ENCODE measurements at regions not wholly inside any gene's neighbourhood (a gene's known extent, or its start where the extent isn't known, plus 50 kb on each side); places are given as distances from the start of the nearest gene placed in this dataset.
"Not testable (repeated sequence)": the region's sequence is repeated elsewhere in the genome, so short reads cannot be mapped to it uniquely, and the experiment has no call there.

- H3K36me3 Mint-ChIP-seq (ENCODE audit: insufficient read depth): peaks cover 2% of the 10 kb centered on the region
- no peaks in the 10 kb centered on the region for H3K9me3 Mint-ChIP-seq
- H3K27me3 Mint-ChIP-seq: peaks cover 51% of the 10 kb centered on the region
- ATAC-seq (replicated peaks; ENCODE audit: extremely low read depth, poor library complexity, severe bottlenecking): no peak
- no peaks in the 10 kb centered on the region for H3K4me1 Mint-ChIP-seq
- H3K27ac Mint-ChIP-seq (ENCODE audit: low read depth): no peak overlapping the region
- DNase-seq (ENCODE audit: low spot score in 2 of 2): no peak
- no peak overlapping the region for H3K4me3 Mint-ChIP-seq
These were observed 88.7 kb downstream of the POLR2M start for GRCh38 chr15:57795261-57795660.

DNA sequence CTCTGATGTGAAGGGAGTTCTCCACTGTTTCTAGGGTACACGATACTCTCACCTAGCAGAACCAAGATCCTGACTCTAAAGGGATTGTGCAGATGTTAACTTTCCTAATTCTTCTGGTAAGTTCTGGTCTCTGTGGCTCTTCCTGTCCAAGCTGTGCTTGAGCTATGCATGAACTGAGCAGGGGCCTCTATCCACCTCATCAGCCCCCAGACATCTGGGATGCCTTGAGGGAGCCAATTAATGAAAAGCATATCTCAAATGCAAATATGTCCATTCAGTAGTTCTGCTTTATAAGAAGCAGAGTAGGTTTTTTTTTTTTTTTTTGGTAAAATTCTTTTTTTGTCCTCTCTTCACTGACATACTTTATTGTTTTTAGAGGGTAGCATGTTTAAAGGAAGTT lies 89.6 kb downstream of the POLR2M start:
- no peak overlapping the region for H3K27ac Mint-ChIP-seq (ENCODE audit: low read depth)
- no peak overlapping the region for H3K4me3 Mint-ChIP-seq
- no peaks in the 10 kb centered on the region for H3K9me3 Mint-ChIP-seq
- H3K4me1 Mint-ChIP-seq: no peaks in the 10 kb centered on the region
- peaks cover 2% of the 10 kb centered on the region for H3K36me3 Mint-ChIP-seq (ENCODE audit: insufficient read depth)
- ATAC-seq (replicated peaks; ENCODE audit: extremely low read depth, poor library complexity, severe bottlenecking) (no peak), DNase-seq (ENCODE audit: low spot score in 2 of 2) (no peak)
- H3K27me3 Mint-ChIP-seq: peaks cover 50% of the 10 kb centered on the region

DNA sequence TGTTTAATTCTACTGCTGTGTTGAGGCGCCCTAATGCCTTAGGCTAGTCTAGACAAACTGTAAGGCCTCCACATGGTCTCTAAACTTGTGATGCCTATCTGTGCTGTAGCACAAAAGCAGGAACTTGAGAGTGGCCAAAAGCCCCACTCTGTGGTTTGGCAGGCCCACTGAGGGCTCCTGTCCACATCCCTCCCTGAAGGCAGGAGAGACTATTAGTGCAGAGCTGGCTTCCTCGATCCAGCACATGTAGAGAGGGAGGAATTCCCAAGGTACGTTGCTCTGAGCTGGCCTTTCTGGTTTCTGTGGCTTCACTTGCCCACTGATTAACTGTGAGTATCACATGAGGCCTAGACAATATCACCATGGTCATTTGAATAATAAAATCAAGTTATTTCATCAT lies 90.6 kb downstream of the POLR2M start:
- ATAC-seq (replicated peaks; ENCODE audit: extremely low read depth, poor library complexity, severe bottlenecking): no peak
- Mint-ChIP-seq H3K36me3 (ENCODE audit: insufficient read depth) (peaks cover 2% of the 10 kb centered on the region), H3K9me3 (no peaks in the 10 kb centered on the region), H3K27ac (ENCODE audit: low read depth) (no peak overlapping the region), H3K4me3 (no peak overlapping the region), H3K4me1 (no peaks in the 10 kb centered on the region), H3K27me3 (peaks cover 51% of the 10 kb centered on the region)
- DNase-seq (ENCODE audit: low spot score in 2 of 2): no peak

DNA sequence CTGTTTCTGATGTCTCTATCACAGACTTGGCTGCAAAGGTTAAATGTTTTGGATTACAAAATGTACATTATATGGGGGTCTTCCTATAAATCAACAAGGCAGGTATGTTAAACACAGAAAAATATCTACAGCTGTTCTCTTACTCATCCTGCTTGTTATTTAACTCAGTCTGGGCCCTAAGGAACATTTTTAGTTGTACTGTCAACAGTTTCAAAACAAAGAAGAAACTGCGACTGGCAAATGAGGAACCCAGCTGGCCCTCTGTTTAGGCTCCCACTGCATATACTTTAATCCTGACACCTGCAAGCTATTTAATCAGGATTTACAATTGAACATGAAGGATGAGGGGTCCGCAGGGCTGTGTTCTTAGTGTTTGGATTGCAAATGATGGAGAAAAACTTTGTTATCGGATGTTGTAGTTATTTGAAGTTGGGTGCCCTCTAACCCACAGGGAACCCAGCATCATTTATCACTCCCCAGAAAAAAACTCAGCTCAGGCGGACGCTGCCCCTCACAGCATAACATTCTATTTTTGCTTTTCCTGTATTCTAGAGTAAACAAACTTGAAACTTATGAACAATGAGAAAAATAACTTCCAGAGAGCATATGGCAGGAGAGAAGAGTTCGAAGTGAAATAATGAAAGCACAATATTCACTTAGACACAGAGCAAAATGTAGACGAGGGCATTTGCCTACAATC lies 91.2 kb downstream of the POLR2M start:
- H3K27me3 Mint-ChIP-seq: peaks cover 47% of the 10 kb centered on the region
- no peak for ATAC-seq (replicated peaks; ENCODE audit: extremely low read depth, poor library complexity, severe bottlenecking)
- H3K4me3 Mint-ChIP-seq: no peak overlapping the region
- H3K4me1 Mint-ChIP-seq: no peaks in the 10 kb centered on the region
- H3K36me3 Mint-ChIP-seq (ENCODE audit: insufficient read depth): no peaks in the 10 kb centered on the region
- no peak overlapping the region for H3K27ac Mint-ChIP-seq (ENCODE audit: low read depth)
- no peaks in the 10 kb centered on the region for H3K9me3 Mint-ChIP-seq
- no peak for DNase-seq (ENCODE audit: low spot score in 2 of 2)

GRCh38 chr15:57806003-57806402 lies 99.5 kb downstream of the POLR2M start:
- Mint-ChIP-seq H3K4me3 (no peak overlapping the region), H3K36me3 (ENCODE audit: insufficient read depth) (no peaks in the 10 kb centered on the region), H3K27me3 (peaks cover 27% of the 10 kb centered on the region), H3K4me1 (no peaks in the 10 kb centered on the region), H3K9me3 (no peaks in the 10 kb centered on the region), H3K27ac (ENCODE audit: low read depth) (no peak overlapping the region)
- no peak for ATAC-seq (replicated peaks; ENCODE audit: extremely low read depth, poor library complexity, severe bottlenecking)
- no peak for DNase-seq (ENCODE audit: low spot score in 2 of 2)

GRCh38 chr15:57809285-57809684 lies 102.8 kb downstream of the POLR2M start:
- not testable (repeated sequence) for H3K9me3 Mint-ChIP-seq; H3K36me3 Mint-ChIP-seq (ENCODE audit: insufficient read depth); H3K4me1 Mint-ChIP-seq; H3K4me3 Mint-ChIP-seq; DNase-seq (ENCODE audit: low spot score in 2 of 2); H3K27ac Mint-ChIP-seq (ENCODE audit: low read depth); ATAC-seq (replicated peaks; ENCODE audit: extremely low read depth, poor library complexity, severe bottlenecking)
- H3K27me3 Mint-ChIP-seq: peaks cover 55% of the 10 kb centered on the region

DNA sequence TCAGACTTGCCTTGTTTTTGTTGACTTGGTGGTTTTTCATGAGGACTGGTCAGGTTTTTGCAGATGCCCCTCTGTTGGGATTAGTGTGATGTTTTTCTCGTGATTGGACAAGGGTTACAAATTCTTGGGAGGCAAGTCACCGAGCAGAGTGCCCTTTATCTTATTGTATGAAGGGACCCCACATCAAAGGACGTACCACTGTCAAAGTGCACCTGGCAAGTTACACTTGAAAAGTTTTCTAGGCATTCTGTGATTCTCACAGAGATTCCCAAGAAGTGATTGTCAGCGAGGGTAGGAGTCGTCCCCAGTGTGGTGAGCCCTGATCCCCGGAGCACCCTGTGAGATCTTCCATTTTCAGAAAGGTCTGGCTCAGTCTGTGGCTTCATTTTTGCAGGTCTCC lies 110.1 kb downstream of the POLR2M start:
- no peak for ATAC-seq (replicated peaks; ENCODE audit: extremely low read depth, poor library complexity, severe bottlenecking)
- no peaks in the 10 kb centered on the region for H3K36me3 Mint-ChIP-seq (ENCODE audit: insufficient read depth)
- peaks cover 78% of the 10 kb centered on the region for H3K27me3 Mint-ChIP-seq
- no peaks in the 10 kb centered on the region for H3K9me3 Mint-ChIP-seq
- H3K27ac Mint-ChIP-seq (ENCODE audit: low read depth): no peak overlapping the region
- DNase-seq (ENCODE audit: low spot score in 2 of 2): no peak
- H3K4me1 Mint-ChIP-seq: no peaks in the 10 kb centered on the region
- H3K4me3 Mint-ChIP-seq: no peak overlapping the region

DNA sequence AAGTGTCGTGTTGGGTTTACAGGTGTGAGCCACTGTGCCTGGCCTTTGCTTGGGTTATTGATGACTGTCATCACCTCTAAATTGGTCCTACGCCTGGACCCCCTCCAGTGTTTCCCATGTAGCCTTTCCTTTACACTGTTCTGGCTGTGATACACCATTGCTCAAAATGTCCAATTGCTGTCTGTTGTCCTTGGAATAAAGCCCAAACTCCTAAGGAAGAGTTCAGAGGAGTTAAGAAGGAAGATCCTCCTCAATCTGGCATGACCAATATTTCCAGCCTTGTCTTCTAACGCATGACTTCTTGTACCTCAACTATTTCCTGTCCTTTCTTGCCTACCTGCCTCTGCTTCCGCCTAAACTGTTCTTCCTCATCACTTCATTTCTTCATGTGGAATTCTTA lies 113.1 kb downstream of the POLR2M start:
- Mint-ChIP-seq H3K36me3 (ENCODE audit: insufficient read depth) (no peaks in the 10 kb centered on the region), H3K4me1 (no peaks in the 10 kb centered on the region), H3K27me3 (peaks cover 67% of the 10 kb centered on the region), H3K27ac (ENCODE audit: low read depth) (no peak overlapping the region), H3K9me3 (no peaks in the 10 kb centered on the region), H3K4me3 (no peak overlapping the region)
- ATAC-seq (replicated peaks; ENCODE audit: extremely low read depth, poor library complexity, severe bottlenecking) (no peak), DNase-seq (ENCODE audit: low spot score in 2 of 2) (no peak)

- H3K4me3 Mint-ChIP-seq: no peak overlapping the region
- H3K27ac Mint-ChIP-seq (ENCODE audit: low read depth): no peak overlapping the region
- H3K36me3 Mint-ChIP-seq (ENCODE audit: insufficient read depth): no peaks in the 10 kb centered on the region
- peaks cover 66% of the 10 kb centered on the region for H3K27me3 Mint-ChIP-seq
- no peak for DNase-seq (ENCODE audit: low spot score in 2 of 2)
- H3K9me3 Mint-ChIP-seq: no peaks in the 10 kb centered on the region
- no peaks in the 10 kb centered on the region for H3K4me1 Mint-ChIP-seq
- ATAC-seq (replicated peaks; ENCODE audit: extremely low read depth, poor library complexity, severe bottlenecking): no peak
These were observed 113.6 kb downstream of the POLR2M start for GRCh38 chr15:57820119-57820518.

DNA sequence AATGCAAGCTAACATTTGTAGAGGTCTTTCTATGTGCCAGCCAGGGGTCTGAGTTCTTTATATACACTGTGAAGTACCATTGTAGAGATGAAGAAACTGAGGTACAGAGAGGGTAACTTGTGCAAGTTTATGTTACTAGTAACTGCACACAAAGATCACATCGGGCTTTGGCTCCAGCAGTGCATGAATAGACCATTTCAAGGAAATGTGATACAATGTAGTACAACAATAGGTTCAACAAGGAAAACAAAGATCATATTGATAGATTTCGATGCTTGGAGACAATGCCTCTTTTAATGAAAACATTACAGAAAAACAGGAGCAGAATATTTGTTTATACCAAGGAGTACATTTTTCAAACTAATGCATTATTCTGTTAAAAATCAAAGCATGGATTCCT lies 115.3 kb downstream of the POLR2M start:
- DNase-seq (ENCODE audit: low spot score in 2 of 2) (no peak), ATAC-seq (replicated peaks; ENCODE audit: extremely low read depth, poor library complexity, severe bottlenecking) (no peak)
- H3K4me1 Mint-ChIP-seq: no peaks in the 10 kb centered on the region
- H3K27ac Mint-ChIP-seq (ENCODE audit: low read depth): no peak overlapping the region
- no peak overlapping the region for H3K4me3 Mint-ChIP-seq
- H3K36me3 Mint-ChIP-seq (ENCODE audit: insufficient read depth): no peaks in the 10 kb centered on the region
- no peaks in the 10 kb centered on the region for H3K9me3 Mint-ChIP-seq
- H3K27me3 Mint-ChIP-seq: peaks cover 68% of the 10 kb centered on the region

DNA sequence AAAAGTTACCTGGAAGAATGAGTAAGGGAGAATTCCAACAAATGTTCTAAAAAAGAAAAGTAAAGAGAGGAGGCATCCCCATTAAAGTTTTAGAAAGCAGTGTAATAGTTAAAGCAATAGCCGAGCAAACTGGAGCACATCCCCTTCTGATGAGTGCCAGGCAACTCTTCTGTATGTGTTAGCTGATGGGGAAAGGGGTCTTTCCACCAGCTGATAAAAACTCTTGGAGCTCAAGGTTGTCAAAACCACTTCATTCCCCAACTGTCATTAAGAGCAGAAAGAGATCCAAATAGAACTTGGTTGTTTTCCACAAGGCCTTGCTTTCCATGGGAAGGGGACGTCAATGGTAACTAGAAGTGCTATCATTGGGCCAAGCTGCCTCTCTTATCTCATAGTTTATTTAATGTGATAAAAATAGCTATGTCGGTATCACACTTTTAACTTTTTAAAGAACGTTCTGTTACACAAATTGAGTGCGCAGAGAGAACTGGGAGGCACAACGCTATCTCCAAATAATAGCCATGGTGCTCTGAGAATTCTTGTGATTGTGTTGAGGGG lies 116.9 kb downstream of the POLR2M start:
- H3K4me3 Mint-ChIP-seq: no peak overlapping the region
- no peaks in the 10 kb centered on the region for H3K4me1 Mint-ChIP-seq
- peaks cover 70% of the 10 kb centered on the region for H3K27me3 Mint-ChIP-seq

GRCh38 chr15:57824186-57824585 lies 117.7 kb downstream of the POLR2M start:
- Mint-ChIP-seq H3K4me3 (no peak overlapping the region), H3K27me3 (peaks cover 70% of the 10 kb centered on the region), H3K9me3 (no peaks in the 10 kb centered on the region), H3K27ac (ENCODE audit: low read depth) (no peak overlapping the region), H3K36me3 (ENCODE audit: insufficient read depth) (no peaks in the 10 kb centered on the region), H3K4me1 (no peaks in the 10 kb centered on the region)
- DNase-seq (ENCODE audit: low spot score in 2 of 2): no peak
- no peak for ATAC-seq (replicated peaks; ENCODE audit: extremely low read depth, poor library complexity, severe bottlenecking)

More for the DNA sequence above, 116.9 kb downstream of the POLR2M start:
- H3K36me3 Mint-ChIP-seq (ENCODE audit: insufficient read depth): no peaks in the 10 kb centered on the region
- no peak for DNase-seq (ENCODE audit: low spot score in 2 of 2)
- no peaks in the 10 kb centered on the region for H3K9me3 Mint-ChIP-seq
- no peak for ATAC-seq (replicated peaks; ENCODE audit: extremely low read depth, poor library complexity, severe bottlenecking)
- no peak overlapping the region for H3K27ac Mint-ChIP-seq (ENCODE audit: low read depth)

GRCh38 chr15:57827021-57827420 lies 120.5 kb downstream of the POLR2M start:
- Mint-ChIP-seq H3K27me3 (peaks cover 75% of the 10 kb centered on the region), H3K4me3 (no peak overlapping the region), H3K27ac (ENCODE audit: low read depth) (no peak overlapping the region), H3K9me3 (no peaks in the 10 kb centered on the region), H3K36me3 (ENCODE audit: insufficient read depth) (no peaks in the 10 kb centered on the region), H3K4me1 (no peaks in the 10 kb centered on the region)
- ATAC-seq (replicated peaks; ENCODE audit: extremely low read depth, poor library complexity, severe bottlenecking): no peak
- DNase-seq (ENCODE audit: low spot score in 2 of 2): no peak
